Umbilical cord (tissue), 1 donor: ENCODE measurements at regions not wholly inside any gene's neighbourhood (a gene's known extent, or its start where the extent isn't known, plus 50 kb on each side); places are given as distances from the start of the nearest gene placed in this dataset.

Experiments
- DNase-seq: peaks from one replicate; pipeline ENCODE4 v3.0.0-alpha.2; 2015; ENCODE audit warnings: low spot score

DNA sequence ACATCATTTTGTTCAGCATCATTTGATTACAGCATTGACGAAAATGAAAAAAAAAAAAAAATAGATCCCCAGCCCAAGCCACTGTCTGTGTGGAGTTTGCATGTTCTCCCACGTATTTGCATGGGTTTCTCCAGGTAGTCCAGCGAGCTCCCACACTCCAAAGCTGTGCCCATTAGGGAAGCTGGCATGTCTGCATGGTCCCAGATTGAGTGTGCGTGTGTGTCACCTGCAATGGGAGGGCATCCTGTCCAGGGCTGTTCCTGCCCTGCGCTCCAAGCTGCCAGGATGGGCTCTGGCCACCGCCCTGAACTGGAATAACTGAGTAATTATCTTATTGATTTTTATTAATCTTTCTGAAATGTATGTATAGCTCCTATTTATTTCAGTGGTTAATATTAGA lies 88.6 kb downstream of the KLF12 start:
- no peak for DNase-seq

DNA sequence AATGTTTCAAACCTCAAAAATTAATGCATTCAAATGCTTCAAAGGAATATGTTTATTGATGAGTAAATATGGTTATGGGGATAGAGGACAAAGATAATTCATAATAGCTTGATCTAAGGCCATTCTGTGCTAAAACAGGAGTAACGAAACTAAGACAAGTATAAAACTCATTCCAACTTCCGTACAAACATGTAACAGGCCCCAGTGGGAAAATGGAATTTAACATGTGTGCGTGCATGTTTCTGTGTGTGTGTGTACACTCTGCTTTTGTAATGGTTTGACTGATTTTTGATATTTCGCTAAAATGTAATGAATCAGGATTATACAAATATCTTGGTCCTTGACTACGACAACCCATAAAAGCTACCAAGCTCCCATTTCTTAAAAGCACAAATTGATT lies 91.0 kb downstream of the KLF12 start:
- DNase-seq: no peak

DNA sequence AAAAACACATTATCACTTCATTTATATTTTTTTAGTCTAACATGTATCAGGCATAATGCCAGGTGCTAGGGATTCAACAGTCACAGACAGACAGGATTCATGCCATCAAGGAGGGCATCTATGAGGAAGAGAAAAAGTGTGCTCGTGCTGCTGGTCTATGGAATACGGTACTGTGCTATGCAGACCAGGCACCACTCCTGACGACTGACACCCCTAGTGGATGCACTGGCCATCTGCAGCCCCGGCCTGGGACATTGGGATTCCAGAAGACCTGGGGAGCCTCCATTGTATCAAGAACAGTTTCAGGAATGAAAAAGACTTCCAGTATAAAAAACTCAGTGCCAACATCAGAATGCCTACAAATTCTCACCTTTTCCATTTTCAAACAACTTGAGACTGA lies 94.0 kb downstream of the KLF12 start:
- no peak for DNase-seq

DNA sequence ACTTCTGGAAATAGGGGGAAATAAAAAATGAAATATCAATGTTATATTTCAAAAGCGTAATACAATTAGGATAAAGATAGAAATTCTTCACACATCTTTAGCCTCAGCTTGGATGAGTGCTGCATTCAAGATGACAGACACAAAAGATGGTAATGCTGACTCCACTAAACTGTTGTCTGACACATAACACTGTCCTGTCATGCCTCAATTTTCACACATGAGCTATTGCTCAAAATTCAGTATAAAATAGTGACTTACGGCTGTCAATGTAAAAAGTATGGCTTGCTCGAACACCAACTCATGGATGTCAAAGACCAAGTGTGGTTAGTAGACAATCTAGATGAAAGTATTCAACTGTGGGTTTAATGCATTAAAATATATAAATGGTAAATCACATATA lies 94.5 kb downstream of the KLF12 start:
- DNase-seq: no peak

DNA sequence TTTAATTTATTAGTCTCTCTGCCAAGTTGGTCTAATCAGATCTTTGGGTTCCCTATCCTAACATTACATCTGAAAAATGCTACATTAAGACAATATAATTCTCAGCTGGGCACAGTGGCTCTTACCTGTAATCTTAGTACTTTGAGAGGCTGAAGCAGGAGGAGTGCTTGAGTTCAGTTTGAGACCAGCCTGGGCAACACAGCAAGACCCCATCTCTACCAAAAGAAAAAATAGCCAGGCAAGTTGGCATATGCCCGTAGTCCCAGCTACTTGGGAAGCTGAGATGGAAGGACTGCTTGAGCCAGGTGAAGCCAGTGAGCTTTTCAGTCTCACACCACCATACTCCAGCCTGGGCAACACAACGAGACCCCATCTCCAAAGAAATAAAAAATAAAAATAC lies 95.0 kb downstream of the KLF12 start:
- no peak for DNase-seq

DNA sequence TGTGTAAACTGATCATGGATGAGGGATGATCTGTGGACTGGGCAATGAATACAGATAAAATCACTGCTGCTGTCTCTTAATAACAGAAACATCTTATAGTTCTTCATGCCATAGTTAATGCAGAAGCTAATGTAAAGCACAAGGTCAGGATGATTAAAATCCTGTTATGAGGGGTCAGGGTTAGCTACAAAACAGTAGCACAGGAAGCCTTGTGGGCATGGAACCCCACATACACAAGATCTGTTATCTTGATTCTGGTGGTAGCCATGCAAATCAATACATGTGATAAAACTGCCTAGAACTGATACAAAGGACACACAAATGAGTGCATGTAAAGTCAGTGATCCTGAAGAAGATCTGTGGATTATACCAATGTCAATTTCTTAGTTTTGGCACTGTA lies 96.4 kb downstream of the KLF12 start:
- no peak for DNase-seq

DNA sequence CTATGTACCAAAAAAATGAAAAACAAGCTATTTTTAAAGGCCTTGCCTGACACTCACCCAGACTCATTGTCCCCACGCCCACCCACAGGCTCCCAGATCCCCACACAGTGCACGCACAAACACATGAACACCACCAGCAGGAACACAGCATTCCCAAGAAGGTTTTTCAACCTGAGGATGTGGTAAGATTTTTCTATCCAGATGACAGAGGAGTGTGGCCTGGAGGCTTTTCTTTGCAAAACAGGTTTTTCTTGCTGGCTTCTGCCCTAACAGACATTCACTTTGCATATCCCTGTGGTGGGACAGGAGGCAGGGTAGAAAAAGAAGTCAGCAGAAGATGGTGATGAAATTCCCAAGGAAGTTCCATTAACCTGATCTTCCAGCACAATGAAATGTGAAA lies 97.8 kb downstream of the KLF12 start:
- peak; percentile 80 for DNase-seq

DNA sequence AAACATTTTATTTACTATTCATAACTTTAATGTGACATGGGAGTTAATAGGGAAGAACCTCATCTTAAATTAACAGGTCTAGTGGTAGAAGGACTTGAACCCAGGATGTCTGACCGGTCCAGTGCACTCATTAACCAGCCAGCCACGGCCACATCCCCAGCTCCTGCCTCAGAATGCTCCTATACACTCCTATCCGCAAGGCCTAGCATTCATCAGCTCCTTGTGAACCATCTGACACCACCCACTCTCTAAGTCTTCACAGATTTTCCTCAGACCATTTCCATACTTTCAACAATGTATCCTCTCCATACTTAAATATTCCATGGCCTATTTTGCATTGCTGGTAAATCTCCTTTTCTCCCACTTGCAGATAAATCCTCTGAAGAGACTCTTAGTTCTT lies 98.3 kb downstream of the KLF12 start:
- DNase-seq: no peak

DNA sequence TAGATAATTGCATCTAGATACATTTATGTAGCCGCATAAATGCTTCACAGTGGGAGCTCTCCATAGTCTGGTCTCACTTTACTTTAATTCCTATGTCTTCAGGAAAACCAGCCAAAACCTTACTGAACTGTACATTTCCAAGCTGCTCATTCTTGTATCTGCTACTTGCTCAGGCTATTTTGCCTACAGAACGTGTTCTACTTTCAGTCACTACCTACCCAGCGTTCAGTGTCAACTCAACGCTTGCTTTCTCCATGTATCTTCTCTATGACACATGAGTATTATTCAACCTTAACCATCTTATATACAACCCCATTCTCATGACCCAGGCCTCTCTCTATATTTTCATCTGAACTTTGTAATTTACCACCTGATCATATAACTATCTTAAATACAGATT lies 101.9 kb downstream of the KLF12 start:
- no peak for DNase-seq

DNA sequence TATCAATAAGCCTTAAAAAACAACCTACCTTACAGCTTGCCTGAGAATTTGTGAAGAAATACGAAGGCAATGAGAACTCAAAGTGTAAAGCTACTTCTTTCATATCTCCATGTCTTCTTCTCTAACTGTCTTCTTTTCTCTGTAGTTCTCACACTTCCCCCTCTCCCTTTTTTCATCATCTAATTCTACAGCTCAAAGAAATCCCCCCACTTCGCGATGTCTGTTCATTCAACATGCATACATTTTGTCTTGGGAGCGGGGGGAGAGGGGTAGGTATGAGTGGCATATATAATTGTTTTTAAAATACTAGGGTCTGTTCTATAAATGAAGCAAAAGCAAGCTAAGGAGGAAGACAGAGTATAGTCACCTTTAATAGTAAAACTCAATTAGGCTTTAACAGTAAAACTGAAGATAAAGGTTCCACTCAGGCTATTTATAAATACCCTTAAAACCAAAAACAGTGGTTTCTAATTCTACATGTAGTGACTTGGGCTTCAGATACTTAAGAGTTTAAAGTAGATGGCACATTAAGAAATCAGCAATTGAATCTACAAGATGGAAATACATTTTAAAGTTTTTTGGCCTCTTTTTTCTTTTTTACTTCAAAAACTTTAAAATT lies 106.9 kb downstream of the KLF12 start:
- no peak for DNase-seq

DNA sequence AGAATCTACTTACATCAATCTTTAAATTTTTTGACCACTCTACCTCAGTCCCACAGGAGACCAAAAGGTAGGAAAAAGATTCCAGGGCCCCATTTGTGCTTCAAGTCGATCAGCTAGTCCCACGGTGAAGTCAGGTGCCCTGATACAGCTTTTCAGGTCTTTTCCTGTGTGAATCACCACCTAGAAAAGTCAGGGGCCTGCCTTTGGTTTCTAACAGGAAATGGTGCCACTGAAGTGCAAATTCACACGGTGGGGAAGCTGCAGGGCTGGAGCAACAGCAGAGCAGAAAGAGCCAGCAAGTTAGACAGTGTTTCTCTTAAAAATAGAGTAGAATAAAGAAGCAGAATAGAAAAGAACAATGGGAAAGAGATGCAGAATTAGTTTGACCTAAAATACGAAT lies 107.5 kb downstream of the KLF12 start:
- no peak for DNase-seq

DNA sequence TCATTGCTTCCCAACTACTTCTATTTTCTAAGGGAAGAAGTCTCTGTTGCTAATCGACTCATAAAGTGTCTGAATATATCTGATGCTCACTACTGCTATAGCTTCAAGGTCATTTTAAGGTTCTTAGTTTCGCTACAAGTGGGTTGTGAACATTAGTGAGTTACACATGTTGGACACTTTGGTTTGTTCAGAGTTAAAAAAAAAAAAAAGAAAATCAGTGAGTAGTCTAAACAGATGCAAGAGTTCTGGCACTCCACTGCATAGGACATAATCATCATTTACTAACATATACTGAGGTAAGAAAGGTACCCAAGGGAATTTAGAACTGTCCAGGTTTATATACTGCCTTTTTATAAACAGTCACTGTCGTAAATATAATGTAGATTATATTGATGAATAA lies 108.8 kb downstream of the KLF12 start:
- DNase-seq: no peak

DNA sequence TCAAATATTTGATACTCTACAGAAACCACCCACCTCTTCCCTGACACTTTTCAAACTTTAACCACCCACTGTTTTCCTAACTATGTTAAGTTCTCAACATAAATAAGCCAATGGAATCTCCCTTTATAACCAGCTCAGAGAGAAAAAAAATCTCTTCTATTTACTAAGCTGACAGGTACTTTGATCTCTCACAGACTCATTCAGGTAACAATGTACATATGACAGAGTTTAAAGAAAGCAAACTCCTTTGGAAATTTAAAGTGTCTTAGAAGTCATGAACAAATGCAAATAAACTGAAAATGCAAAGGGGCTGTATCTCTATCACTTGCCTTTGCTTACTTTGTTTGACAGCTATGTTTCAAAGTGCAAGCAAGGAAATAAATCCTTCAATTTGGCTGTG lies 109.3 kb downstream of the KLF12 start:
- DNase-seq: no peak

DNA sequence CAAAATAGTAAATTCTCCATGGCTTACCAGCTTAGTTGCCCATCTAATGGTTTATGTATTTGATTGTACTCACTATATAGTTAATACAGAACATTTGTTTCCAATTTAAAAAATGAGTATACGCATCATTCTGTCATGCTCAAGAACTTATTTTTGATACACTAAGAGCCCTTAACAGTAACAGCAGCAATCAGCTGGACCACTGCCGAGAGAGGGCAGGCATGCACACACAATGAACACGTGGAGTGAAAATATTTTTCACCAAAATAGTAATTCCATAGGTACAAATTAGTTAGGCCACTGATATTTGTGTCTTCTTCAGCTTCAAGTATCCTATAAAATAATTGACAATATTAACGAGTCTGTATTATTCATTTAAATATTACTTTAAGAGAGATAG lies 109.9 kb downstream of the KLF12 start:
- no peak for DNase-seq

DNA sequence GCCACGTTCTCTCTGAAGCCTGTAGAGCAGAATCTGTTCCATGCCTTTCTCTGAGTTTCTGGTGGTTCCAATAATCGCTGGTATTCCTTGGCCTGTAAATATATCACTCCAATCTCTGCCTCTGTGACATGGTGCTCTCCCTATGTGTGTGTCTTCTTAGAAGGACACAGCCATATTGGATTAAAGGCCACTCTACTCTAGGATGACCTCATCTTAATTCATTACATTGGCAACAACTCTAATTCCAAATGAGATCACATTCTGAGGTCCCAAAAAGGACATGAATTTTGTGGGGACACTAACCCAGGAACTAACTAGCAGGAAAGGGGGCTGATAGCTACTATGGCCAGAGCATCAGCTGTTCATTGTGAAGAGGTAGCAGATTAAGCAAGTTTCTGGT lies 110.7 kb downstream of the KLF12 start:
- no peak for DNase-seq

DNA sequence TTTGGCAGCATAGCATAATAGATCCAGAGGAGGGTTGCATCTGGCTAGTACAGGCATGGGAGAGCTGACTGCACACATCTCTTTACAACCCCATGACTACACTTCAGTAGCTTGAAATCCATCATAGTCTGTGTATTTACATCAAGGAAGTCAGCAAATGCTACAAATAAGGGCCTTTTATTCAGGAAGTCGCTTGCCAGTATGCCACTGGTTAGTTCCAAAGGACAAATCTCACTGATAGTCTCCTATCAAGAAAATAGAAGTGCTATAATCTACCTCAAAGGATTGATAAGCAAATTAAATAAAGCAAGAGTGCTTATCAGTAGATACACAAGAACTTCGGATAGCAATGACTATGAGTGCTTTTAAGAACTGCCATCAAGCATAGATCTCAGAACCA lies 112.7 kb downstream of the KLF12 start:
- no peak for DNase-seq

DNA sequence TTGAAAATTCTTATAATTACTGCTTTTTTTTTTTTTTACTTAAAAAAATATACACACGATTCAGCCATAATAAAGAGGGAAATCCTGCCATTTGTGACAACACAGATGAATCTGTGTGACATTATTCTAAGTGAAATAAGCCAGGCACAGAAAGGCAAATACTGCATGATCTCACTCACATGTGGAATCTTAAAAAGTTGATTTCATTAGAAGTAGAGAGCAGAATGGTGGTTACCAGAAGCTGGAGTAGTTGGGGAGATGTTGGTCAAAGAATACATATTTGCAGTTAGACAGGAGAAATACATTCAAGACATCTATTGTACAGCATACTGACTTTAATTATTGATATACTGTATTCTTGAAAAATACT lies 116.2 kb downstream of the KLF12 start:
- no peak for DNase-seq

DNA sequence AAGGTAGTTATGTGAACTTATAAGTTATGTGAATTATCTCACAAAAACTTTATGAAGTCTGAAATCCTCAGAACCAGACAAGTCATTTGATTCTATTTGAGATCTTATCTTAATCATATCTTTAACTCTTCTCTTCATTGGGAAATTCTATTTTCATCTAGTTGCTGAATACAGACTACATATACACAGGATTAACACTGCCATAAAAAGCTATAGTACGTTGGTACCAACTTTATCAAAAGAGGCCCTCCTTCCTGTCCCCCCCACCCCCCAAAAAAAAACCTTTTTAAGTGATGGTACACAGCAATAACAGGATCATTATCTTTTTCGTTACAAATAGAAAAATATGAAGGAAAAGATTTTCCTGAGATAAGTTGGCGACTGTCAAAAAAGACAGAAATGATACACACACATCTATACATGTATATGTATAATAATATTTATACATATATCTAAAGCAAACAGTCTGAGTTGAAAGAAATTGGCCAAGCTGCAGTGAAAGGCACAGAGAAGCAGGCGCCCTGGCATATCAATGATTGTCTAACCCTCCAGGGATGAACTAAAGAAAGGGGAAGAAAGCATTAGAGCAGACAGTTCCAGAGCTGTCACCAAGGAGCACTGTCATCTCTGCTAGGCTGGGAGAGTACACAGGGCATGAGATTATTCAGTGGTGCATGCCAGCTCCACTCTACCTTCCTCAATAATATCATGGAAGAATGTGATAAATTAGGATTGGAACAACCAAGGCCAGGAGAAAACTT lies 116.7 kb downstream of the KLF12 start:
- DNase-seq: no peak

DNA sequence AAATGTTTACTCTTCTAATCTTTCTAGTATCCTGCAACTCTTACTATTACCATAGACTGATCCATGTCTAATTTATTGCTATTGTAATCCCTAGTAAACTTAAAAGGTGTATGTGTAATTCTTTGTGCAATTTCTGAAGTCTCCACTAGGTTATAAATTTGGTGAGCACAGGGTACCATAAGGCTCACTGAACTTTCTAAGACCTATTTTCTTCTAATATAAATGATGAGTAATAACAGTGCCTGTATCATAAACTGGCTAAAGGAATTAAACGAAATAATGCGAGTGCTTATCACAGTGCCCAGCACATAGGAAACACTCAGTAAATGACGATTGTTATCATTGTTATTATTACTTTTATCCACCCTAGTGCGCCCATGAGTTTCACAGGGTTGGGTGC lies 119.1 kb downstream of the KLF12 start:
- DNase-seq: no peak

DNA sequence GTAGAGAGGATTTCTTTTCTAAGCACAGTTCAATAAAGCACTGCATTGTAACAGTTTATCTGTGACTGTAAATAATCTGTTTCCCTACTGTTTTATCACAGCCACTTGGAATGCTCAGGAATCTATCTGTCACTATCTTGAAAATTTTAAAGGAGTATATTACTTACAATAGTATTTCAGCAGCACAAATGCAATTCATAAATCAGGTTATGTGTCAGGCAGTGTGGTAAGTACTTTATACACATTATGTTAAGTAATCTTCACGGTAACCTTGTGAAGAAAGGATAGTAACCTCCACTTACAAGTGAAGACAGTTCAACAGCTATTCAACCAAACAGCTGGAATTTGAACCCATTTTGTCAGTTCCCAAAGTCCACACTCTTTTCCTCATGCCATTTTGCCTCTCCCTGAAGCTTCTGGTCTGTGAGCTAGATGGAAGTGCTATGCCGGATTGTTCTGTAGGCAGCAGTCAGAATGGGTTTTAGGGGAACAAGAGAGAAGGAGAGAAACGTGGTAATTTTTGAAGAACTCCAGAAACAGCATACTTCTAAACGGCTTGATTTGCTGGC lies 125.0 kb downstream of the KLF12 start:
- no peak for DNase-seq

DNA sequence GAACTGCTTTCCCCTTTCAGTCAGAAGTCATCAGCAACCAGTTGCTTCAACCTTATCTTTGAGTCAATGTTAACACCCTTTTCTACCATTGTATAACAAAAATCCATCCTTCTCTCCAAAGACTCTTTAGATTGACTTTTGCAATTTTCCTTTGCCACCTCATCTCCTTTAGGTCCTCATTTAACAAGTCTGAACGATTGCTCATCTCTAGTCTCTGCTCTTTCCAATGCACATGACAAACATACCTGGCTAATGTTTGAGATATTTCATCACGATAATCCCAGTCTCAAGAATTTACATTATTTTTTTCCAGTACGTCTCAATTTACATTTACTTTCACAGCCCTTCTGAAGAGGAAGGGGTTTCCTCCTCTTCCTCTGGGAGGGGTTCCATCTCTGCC lies 127.5 kb downstream of the KLF12 start:
- DNase-seq: no peak

DNA sequence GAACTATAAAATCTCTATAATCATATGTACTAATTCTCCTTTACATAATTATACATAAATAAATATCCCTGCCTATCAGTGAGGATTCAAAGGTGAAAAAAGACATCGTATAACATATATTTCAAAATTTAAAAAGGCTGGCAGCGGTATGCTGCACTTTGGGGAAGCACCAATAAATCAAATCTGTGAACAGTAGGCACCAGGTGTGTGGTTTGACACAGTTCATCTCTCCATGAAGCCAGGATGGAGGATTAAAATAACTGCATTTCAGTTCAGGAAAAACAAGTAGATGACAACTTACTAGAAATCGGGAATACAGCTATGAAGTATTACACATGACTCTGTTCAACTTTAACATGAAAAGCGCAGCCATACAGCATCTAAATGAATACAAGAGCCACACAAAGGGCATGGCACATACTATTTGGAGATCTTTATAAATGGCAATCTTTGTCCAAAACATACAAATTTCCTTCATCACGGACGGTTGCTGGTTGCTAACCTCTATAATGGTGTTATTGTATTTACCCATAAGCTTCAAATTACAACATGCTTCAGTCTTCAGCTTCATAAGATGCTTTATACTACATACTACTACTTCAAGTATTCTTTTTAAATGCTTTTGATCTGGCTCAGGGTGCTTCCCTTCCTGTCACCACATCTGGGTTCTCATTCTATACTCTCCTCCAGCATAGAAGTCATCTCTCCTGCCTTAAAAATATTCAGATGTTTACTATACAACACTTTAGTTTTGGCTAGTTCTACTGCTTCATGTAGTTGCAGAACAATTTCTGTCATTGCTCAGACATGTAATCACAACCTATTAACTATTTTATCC lies 128.7 kb downstream of the KLF12 start:
- DNase-seq: no peak

DNA sequence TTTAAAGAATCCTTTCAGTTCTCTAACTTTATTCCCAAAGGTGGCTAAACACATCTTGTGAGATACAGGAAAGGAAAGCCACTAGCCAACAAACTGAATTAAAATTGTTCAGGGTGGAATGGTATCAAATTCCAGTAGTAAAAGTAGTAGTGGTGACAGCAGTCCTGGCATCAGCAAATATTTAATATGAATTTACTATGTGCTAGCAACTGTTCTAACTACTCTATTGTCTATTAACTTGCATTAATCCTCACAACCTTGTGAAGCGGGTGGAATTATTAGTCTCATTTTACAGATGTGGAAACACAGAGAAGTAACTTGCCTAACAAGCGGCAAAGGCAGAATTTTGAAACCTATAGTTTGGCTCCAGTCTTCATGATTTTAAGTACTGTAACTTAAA lies 130.1 kb downstream of the KLF12 start:
- DNase-seq: no peak
